ENCODE measurements at regions not wholly inside any gene's neighbourhood (a gene's known extent, or its start where the extent isn't known, plus 50 kb on each side); places are given as distances from the start of the nearest gene placed in this dataset.

- TF ChIP-seq, protein P1, sequence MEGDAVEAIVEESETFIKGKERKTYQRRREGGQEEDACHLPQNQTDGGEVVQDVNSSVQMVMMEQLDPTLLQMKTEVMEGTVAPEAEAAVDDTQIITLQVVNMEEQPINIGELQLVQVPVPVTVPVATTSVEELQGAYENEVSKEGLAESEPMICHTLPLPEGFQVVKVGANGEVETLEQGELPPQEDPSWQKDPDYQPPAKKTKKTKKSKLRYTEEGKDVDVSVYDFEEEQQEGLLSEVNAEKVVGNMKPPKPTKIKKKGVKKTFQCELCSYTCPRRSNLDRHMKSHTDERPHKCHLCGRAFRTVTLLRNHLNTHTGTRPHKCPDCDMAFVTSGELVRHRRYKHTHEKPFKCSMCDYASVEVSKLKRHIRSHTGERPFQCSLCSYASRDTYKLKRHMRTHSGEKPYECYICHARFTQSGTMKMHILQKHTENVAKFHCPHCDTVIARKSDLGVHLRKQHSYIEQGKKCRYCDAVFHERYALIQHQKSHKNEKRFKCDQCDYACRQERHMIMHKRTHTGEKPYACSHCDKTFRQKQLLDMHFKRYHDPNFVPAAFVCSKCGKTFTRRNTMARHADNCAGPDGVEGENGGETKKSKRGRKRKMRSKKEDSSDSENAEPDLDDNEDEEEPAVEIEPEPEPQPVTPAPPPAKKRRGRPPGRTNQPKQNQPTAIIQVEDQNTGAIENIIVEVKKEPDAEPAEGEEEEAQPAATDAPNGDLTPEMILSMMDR (IDR thresholded peaks at IDR 0.05; ENCODE audit: low read depth, low read length, missing control alignments): no peak
- in situ Hi-C loops (cut with HindIII; ENCODE audit: low pct_ligation_motif_present, low sequenced_read_pairs): no loop called here
- no peak overlapping the region for H3K4me3 ChIP-seq (ENCODE audit: low read depth, low read length)
- no peak for DNase-seq
- no peak overlapping the region for H3K27ac ChIP-seq
- H3K27me3 ChIP-seq (replicated peaks): no peaks in the 10 kb centered on the region
- H3K36me3 ChIP-seq (replicated peaks): no peaks in the 10 kb centered on the region
Observed at GRCh38 chr13:106008540-106008939, 526.9 kb downstream of the EFNB2 start.

GRCh38 chr13:106007156-106007555, 528.3 kb downstream of the EFNB2 start:
- TF ChIP-seq, protein P1 (IDR thresholded peaks at IDR 0.05; ENCODE audit: low read depth, low read length, missing control alignments): no peak
- H3K27ac ChIP-seq: no peak overlapping the region
- in situ Hi-C loops (cut with HindIII; ENCODE audit: low pct_ligation_motif_present, low sequenced_read_pairs): no loop called here
- H3K4me3 ChIP-seq (ENCODE audit: low read depth, low read length): no peak overlapping the region
- no peaks in the 10 kb centered on the region for H3K27me3 ChIP-seq (replicated peaks)
- no peaks in the 10 kb centered on the region for H3K36me3 ChIP-seq (replicated peaks)
- DNase-seq: no peak

DNA sequence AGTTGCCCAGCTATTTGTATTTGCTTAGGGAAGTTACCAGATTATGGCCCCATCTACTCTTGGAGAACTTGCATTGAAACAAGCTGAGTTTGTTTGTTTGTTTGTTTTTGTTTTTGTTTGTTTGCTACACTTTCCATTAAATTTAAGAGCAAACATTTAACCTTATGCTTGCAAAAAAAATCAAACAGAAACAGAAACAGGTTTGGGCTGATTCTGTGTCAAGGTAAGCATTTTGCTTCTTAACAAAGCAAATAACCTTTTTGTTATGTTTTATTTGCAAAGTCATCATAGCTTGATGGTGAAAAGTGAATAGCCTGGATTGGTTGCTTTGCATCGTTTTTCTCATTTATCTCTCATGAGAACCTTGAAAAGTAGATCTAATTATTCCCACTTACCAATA, 531.8 kb downstream of the EFNB2 start:
- no peak overlapping the region for H3K4me3 ChIP-seq (ENCODE audit: low read depth, low read length)
- DNase-seq: no peak
- H3K27me3 ChIP-seq (replicated peaks): no peaks in the 10 kb centered on the region
- no peak overlapping the region for H3K27ac ChIP-seq
- no peaks in the 10 kb centered on the region for H3K36me3 ChIP-seq (replicated peaks)
- in situ Hi-C loops (cut with HindIII; ENCODE audit: low pct_ligation_motif_present, low sequenced_read_pairs): no loop called here
- TF ChIP-seq, protein P1 (IDR thresholded peaks at IDR 0.05; ENCODE audit: low read depth, low read length, missing control alignments): no peak

DNA sequence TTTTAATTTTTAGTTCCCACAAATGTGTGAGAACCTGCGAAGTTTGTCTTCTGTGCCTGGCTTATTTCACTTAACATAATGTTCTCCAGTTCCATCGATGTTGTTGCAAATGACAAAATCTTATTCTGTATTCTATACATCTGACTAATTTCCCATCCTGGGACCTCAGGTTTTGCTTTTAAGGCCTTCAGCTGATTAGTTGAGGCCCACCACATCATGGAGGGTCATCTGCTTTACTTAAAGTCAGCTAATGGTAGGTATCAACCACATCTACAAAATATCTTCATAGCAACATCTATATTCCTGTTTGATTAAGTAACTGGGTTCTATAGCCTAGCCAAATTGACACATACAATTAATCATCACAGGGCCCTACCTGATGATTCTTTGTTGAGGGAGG, 534.0 kb downstream of the EFNB2 start:
- Histone ChIP-seq H3K4me3 (ENCODE audit: low read depth, low read length) (no peak overlapping the region), H3K27me3 (replicated peaks) (no peaks in the 10 kb centered on the region), H3K36me3 (replicated peaks) (no peaks in the 10 kb centered on the region), H3K27ac (no peak overlapping the region)
- in situ Hi-C loops (cut with HindIII; ENCODE audit: low pct_ligation_motif_present, low sequenced_read_pairs): no loop called here
- TF ChIP-seq, protein P1 (IDR thresholded peaks at IDR 0.05; ENCODE audit: low read depth, low read length, missing control alignments): no peak
- DNase-seq: no peak

GRCh38 chr13:105997581-105998550, 537.6 kb downstream of the EFNB2 start:
- no peak overlapping the region for H3K27ac ChIP-seq

More at GRCh38 chr13:105997581-105998550, 537.6 kb downstream of the EFNB2 start:
- DNase-seq: no peak
- Histone ChIP-seq H3K4me3 (ENCODE audit: low read depth, low read length) (no peak overlapping the region), H3K36me3 (replicated peaks) (no peaks in the 10 kb centered on the region), H3K27me3 (replicated peaks) (no peaks in the 10 kb centered on the region)
- in situ Hi-C loops (cut with HindIII; ENCODE audit: low pct_ligation_motif_present, low sequenced_read_pairs): no loop called here
- TF ChIP-seq, protein P1 (IDR thresholded peaks at IDR 0.05; ENCODE audit: low read depth, low read length, missing control alignments): no peak

Measured in brain microvascular endothelial cell (primary cell).